ENCODE measurements at regions not wholly inside any gene's neighbourhood (a gene's known extent, or its start where the extent isn't known, plus 50 kb on each side); places are given as distances from the start of the nearest gene placed in this dataset.

DNA sequence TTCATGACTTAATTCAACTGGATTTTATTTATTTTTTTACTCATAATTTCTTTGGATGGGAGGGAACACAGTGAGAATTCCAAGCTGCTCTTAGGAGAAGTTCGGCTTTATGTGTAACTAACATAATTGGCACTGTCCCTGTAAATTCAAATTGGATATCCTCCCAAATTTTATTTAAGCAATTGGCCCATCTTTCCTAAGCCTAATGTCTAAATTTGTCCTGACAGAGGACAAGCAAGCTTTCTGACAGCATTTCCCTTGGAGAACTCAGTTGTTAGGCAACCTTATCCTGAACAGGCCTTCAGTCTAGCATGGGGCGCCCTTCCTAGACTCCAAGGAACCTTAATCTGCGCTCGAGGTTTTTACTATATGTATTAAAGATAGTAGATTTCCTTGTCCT, 550.3 kb downstream of the NUF2 start:
- intact Hi-C loops (cut with DNase I, micrococcal nuclease): no loop called here
- Mint-ChIP-seq H3K36me3 (ENCODE audit: low read depth) (no peaks in the 10 kb centered on the region), H3K4me1 (ENCODE audit: low read depth) (no peaks in the 10 kb centered on the region), H3K4me3 (no peak overlapping the region), H3K9me3 (peaks cover 12% of the 10 kb centered on the region), H3K27me3 (no peaks in the 10 kb centered on the region), H3K27ac (no peak overlapping the region)
- H3K9me3 ChIP-seq (ENCODE audit: control insufficient read depth in 1 of 2, insufficient read depth in 1 of 2, low read length in 2 of 2): peaks cover 0 to 3% of the 10 kb centered on the region in 2 experiments
- DNase-seq (no peak), ATAC-seq (ENCODE audit: poor library complexity) (no peak)
- ChIA-PET POLR2A (no interaction called here), CTCF (no interaction called here)
- no peaks in the 10 kb centered on the region for H3K36me3 ChIP-seq (ENCODE audit: insufficient read depth, low read length)
- no peaks in the 10 kb centered on the region for H3K4me1 ChIP-seq (ENCODE audit: insufficient read depth, low read length)
- H3K27me3 ChIP-seq (ENCODE audit: control insufficient read depth in 1 of 2, insufficient read depth in 2 of 2, low read length in 2 of 2): no peaks in the 10 kb centered on the region
- TF ChIP-seq, protein P1, sequence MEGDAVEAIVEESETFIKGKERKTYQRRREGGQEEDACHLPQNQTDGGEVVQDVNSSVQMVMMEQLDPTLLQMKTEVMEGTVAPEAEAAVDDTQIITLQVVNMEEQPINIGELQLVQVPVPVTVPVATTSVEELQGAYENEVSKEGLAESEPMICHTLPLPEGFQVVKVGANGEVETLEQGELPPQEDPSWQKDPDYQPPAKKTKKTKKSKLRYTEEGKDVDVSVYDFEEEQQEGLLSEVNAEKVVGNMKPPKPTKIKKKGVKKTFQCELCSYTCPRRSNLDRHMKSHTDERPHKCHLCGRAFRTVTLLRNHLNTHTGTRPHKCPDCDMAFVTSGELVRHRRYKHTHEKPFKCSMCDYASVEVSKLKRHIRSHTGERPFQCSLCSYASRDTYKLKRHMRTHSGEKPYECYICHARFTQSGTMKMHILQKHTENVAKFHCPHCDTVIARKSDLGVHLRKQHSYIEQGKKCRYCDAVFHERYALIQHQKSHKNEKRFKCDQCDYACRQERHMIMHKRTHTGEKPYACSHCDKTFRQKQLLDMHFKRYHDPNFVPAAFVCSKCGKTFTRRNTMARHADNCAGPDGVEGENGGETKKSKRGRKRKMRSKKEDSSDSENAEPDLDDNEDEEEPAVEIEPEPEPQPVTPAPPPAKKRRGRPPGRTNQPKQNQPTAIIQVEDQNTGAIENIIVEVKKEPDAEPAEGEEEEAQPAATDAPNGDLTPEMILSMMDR (IDR thresholded peaks at IDR 0.05): no peak
- H3K4me3 ChIP-seq (ENCODE audit: low read length): no peak overlapping the region
- H3K27ac ChIP-seq (ENCODE audit: low read depth in 1 of 2, low read length in 2 of 2): no peak overlapping the region

DNA sequence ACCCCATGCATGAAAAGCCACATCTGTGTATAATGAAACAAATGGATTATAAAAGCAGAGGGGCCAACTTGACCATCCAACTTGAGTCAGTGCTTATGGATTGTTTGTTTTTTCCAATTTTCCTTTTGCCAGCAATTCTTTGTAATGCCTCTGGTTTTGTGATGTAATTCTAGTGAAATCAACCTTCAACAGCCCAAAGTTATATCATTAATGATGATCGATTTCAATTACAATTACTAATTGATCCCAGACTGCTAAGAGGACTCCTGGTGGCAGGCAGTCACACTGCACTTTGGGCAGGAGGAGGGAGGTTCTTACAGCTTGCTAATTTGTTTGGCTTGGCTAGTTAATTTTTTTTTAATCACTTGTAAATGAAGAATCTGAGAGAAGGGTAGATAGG, 552.3 kb downstream of the NUF2 start:
- Mint-ChIP-seq H3K27me3 (no peaks in the 10 kb centered on the region), H3K36me3 (ENCODE audit: low read depth) (no peaks in the 10 kb centered on the region), H3K27ac (no peak overlapping the region), H3K4me1 (ENCODE audit: low read depth) (no peaks in the 10 kb centered on the region), H3K9me3 (peaks cover 9% of the 10 kb centered on the region), H3K4me3 (no peak overlapping the region)
- ChIA-PET CTCF (no interaction called here), POLR2A (no interaction called here)
- no peaks in the 10 kb centered on the region for H3K4me1 ChIP-seq (ENCODE audit: insufficient read depth, low read length)
- H3K27ac ChIP-seq (ENCODE audit: low read depth in 1 of 2, low read length in 2 of 2): no peak overlapping the region
- TF ChIP-seq, protein P1 (IDR thresholded peaks at IDR 0.05): no peak
- H3K36me3 ChIP-seq (ENCODE audit: insufficient read depth, low read length): no peaks in the 10 kb centered on the region
- H3K27me3 ChIP-seq (ENCODE audit: control insufficient read depth in 1 of 2, insufficient read depth in 2 of 2, low read length in 2 of 2): no peaks in the 10 kb centered on the region
- DNase-seq (no peak), ATAC-seq (ENCODE audit: poor library complexity) (no peak)
- H3K9me3 ChIP-seq (ENCODE audit: control insufficient read depth in 1 of 2, insufficient read depth in 1 of 2, low read length in 2 of 2): peaks cover 0 to 3% of the 10 kb centered on the region in 2 experiments
- no peak overlapping the region for H3K4me3 ChIP-seq (ENCODE audit: low read length)
- intact Hi-C loops (cut with DNase I, micrococcal nuclease): no loop called here

DNA sequence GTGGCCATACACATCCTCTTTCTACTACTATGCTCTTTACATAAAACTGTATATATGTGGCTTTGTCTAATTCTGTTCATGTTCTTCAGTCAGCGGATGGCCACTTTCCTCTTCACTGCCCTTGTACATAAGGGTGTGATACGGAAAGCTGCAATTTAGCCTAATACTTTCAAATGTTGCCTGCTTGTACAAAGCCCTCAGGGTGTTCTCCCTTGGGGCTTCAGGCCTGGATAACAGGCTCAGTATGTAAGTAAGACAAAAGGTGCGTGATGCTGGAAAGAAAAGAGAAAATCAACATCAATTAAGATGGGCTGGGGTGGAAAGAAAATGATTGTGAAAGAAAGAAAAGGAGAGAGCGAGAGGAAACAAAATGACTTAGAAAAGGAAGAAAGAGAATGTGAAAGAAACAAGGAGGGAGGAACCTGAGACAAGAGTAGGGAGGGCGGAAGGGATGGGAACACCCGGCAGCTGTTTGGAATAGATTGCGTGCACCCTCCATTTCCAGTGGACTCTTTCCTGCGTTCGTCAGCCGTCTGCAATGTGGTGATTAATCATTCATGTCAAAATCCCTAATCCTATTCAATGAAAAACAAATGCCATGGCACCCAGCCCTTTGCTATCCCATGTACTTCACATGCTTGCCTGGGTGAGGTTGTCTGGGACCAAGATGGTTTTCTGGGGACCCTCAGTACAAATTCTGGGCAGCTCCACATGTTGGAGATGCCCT, 553.6 kb downstream of the NUF2 start:
- H3K36me3 ChIP-seq (ENCODE audit: insufficient read depth, low read length): no peaks in the 10 kb centered on the region
- H3K27ac Mint-ChIP-seq: no peak overlapping the region
- H3K4me1 ChIP-seq (ENCODE audit: insufficient read depth, low read length): no peaks in the 10 kb centered on the region
- ChIA-PET POLR2A (no interaction called here), CTCF (no interaction called here)
- no peak overlapping the region for H3K4me3 Mint-ChIP-seq
- H3K9me3 Mint-ChIP-seq: peaks cover 9% of the 10 kb centered on the region
- no peak overlapping the region for H3K27ac ChIP-seq (ENCODE audit: low read depth in 1 of 2, low read length in 2 of 2)
- no peaks in the 10 kb centered on the region for H3K9me3 ChIP-seq (ENCODE audit: control insufficient read depth in 1 of 2, insufficient read depth in 1 of 2, low read length in 2 of 2)
- H3K27me3 Mint-ChIP-seq: no peaks in the 10 kb centered on the region
- no peaks in the 10 kb centered on the region for H3K27me3 ChIP-seq (ENCODE audit: control insufficient read depth in 1 of 2, insufficient read depth in 2 of 2, low read length in 2 of 2)
- DNase-seq (no peak), ATAC-seq (ENCODE audit: poor library complexity) (no peak)
- TF ChIP-seq, protein P1 (IDR thresholded peaks at IDR 0.05): no peak
- intact Hi-C loops (cut with DNase I, micrococcal nuclease): no loop called here
- H3K4me3 ChIP-seq (ENCODE audit: low read length): no peak overlapping the region
- no peaks in the 10 kb centered on the region for H3K4me1 Mint-ChIP-seq (ENCODE audit: low read depth)
- H3K36me3 Mint-ChIP-seq (ENCODE audit: low read depth): no peaks in the 10 kb centered on the region
